Mucosa of rectum (tissue), 2 donors: ENCODE measurements at regions not wholly inside any gene's neighbourhood (a gene's known extent, or its start where the extent isn't known, plus 50 kb on each side); places are given as distances from the start of the nearest gene placed in this dataset.

ENCODE experiments used
- H3K27ac ChIP-seq, 2 donors: one replicate each; pipeline ENCODE4 v1.7.0; 2013; ENCODE audit warnings: inconsistent platforms in 2 of 2, low read depth in 2 of 2, low read length in 2 of 2
- H3K27me3 ChIP-seq, 2 donors: one replicate each; pipeline ENCODE4 v1.7.0; 2013; ENCODE audit warnings: low read length in 2 of 2; ENCODE audit not compliant: control insufficient read depth in 2 of 2, insufficient read depth in 2 of 2
- H3K36me3 ChIP-seq, 2 donors: one replicate each; pipeline ENCODE4 v1.7.0; 2013; ENCODE audit warnings: low read length in 2 of 2; ENCODE audit not compliant: control insufficient read depth in 2 of 2, insufficient read depth in 2 of 2
- H3K4me1 ChIP-seq, 2 donors: one replicate each; pipeline ENCODE4 v1.7.0; 2013; ENCODE audit warnings: low read length in 2 of 2, mild to moderate bottlenecking in 1 of 2; ENCODE audit not compliant: control insufficient read depth in 2 of 2, insufficient read depth in 2 of 2
- H3K4me3 ChIP-seq, 2 donors: one replicate each; pipeline ENCODE4 v1.7.0; 2013; ENCODE audit warnings: low read length in 2 of 2
- H3K9ac ChIP-seq, 2 donors: one replicate each; pipeline ENCODE4 v1.7.0; 2013; ENCODE audit warnings: low read length in 2 of 2, low read depth in 1 of 2, mild to moderate bottlenecking in 1 of 2
- H3K9me3 ChIP-seq, 2 donors: one replicate each; pipeline ENCODE4 v1.7.0; 2013; ENCODE audit warnings: low read length in 2 of 2; ENCODE audit not compliant: control insufficient read depth in 2 of 2
- donor health status: healthy.
- donor health status: Normal muscosa, but diverticular disease.

GRCh38 chr6:19037607-19038006 is 650.5 kb downstream of the RNF144B start:
- H3K9me3 ChIP-seq: no peaks in the 10 kb centered on the region
- no peaks in the 10 kb centered on the region for H3K27me3 ChIP-seq
- H3K36me3 ChIP-seq: no peaks in the 10 kb centered on the region
- no peak overlapping the region for H3K9ac ChIP-seq
- H3K4me3 ChIP-seq: no peak overlapping the region
- peaks cover 0 to 4% of the 10 kb centered on the region in 2 donors for H3K4me1 ChIP-seq
- no peak overlapping the region for H3K27ac ChIP-seq

DNA sequence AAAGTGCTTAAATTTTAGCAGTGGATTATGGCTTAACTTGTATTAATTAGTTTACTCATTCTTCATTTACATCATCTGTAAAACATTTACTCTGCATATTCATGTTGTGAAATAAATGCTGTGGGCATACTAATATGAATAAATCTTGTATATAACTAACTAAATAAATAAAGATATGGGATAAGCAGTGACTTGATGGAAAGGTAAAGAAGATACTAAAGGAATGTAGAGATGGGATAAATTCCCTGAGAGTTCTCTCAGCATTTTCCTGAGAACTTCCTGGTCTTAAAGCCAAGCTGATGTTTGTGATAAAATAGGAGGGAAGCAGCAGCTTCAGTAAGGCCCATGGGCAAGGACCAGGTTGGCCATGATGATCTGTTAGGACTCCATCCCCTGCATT is 652.1 kb downstream of the RNF144B start:
- Histone ChIP-seq H3K27me3 (no peaks in the 10 kb centered on the region), H3K36me3 (no peaks in the 10 kb centered on the region), H3K4me3 (no peak overlapping the region), H3K4me1 (peaks cover 0 to 4% of the 10 kb centered on the region in 2 donors), H3K9ac (no peak overlapping the region), H3K27ac (no peak overlapping the region), H3K9me3 (no peaks in the 10 kb centered on the region)

GRCh38 chr6:19041906-19042305 is 654.8 kb downstream of the RNF144B start:
- Histone ChIP-seq H3K9me3 (no peaks in the 10 kb centered on the region), H3K4me1 (no peaks in the 10 kb centered on the region), H3K4me3 (no peak overlapping the region), H3K27me3 (no peaks in the 10 kb centered on the region), H3K9ac (no peak overlapping the region), H3K36me3 (no peaks in the 10 kb centered on the region), H3K27ac (no peak overlapping the region)

DNA sequence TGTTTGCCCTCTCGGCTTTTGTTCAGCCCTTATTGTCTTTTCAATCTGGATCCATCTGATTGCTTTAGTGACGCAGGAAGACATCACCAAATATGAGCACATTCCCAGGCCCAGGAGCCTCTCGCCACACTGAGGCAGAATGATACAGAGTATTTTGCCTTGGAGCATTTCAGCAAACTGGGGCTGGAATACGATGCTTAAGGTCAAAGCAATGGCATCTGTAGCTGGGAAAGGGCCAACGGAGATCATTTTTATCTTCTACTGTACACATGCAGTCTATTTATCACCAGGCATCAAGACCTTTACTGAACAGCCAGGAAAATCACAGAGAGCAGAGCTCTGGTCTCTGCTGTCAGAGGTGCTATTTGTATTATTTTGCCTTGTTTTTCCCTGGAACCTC is 655.3 kb downstream of the RNF144B start:
- Histone ChIP-seq H3K4me1 (no peaks in the 10 kb centered on the region), H3K27me3 (no peaks in the 10 kb centered on the region), H3K27ac (no peak overlapping the region), H3K36me3 (no peaks in the 10 kb centered on the region), H3K9ac (no peak overlapping the region), H3K4me3 (no peak overlapping the region), H3K9me3 (no peaks in the 10 kb centered on the region)

GRCh38 chr6:19050765-19051164 is 663.6 kb downstream of the RNF144B start:
- H3K36me3 ChIP-seq: no peaks in the 10 kb centered on the region
- no peak overlapping the region for H3K4me3 ChIP-seq

DNA sequence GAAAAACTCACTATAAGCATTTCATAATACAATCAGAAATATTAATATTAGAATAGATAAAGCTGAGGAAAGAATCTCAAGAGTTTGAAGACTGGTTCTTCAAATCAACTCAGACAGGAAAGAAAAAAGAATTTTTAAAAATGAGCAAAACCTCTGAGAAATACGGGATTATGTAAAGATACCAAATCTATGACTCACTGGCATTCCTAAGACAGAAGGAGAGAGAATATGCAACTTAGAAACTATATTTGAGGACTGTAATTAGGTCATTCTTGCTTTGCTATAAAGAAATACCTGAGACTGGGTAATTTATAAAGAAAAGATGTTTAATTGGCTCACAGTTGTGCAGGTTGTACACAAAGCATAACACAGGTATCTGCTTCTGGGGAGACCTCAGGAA is 665.1 kb downstream of the RNF144B start:
- Histone ChIP-seq H3K4me3 (no peak overlapping the region), H3K9me3 (no peaks in the 10 kb centered on the region), H3K27me3 (no peaks in the 10 kb centered on the region), H3K36me3 (no peaks in the 10 kb centered on the region), H3K9ac (no peak overlapping the region), H3K4me1 (no peaks in the 10 kb centered on the region), H3K27ac (no peak overlapping the region)

More at GRCh38 chr6:19050765-19051164, 663.6 kb downstream of the RNF144B start:
- Histone ChIP-seq H3K4me1 (no peaks in the 10 kb centered on the region), H3K9ac (no peak overlapping the region), H3K27me3 (no peaks in the 10 kb centered on the region), H3K27ac (no peak overlapping the region), H3K9me3 (no peaks in the 10 kb centered on the region)

DNA sequence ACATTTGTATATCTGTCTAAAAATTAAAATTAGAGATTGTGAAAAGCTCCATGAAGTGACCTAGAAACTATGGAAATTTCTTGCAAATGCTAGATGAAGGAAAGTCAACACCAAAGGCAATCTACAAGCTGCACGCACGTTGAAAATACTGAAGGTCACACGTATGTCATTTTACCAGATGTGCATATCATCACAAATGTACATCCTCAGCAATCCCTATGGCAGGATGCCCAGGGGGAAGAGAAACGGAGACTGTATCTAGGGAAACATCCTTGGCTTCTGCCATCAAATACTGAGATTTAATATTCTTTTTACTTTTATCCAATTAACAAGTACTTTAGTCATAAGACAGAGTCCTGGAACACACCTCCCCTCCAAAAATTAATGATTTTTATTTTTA is 672.0 kb downstream of the RNF144B start:
- no peaks in the 10 kb centered on the region for H3K36me3 ChIP-seq
- no peaks in the 10 kb centered on the region for H3K9me3 ChIP-seq
- no peak overlapping the region for H3K4me3 ChIP-seq
- H3K27me3 ChIP-seq: no peaks in the 10 kb centered on the region
- no peaks in the 10 kb centered on the region for H3K4me1 ChIP-seq
- H3K27ac ChIP-seq: no peak overlapping the region
- H3K9ac ChIP-seq: no peak overlapping the region

DNA sequence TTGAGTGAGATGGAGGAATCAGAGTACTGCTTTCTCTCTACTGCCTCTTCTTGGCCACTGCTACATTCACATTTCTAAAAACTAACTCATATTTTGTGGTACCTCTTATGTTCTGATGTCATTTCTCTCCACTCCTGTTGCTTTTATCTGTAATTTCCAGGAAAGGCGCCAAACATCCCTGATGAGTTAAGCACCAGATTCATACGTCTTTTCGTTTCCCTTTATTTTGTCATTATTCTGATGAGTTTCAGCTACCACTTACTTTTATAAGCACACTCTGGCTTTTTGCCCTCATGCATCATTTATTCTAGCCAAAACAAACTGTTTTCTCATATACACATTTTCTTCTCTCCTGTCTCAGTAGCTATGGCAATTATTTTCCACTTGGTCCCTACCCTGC is 680.0 kb downstream of the RNF144B start:
- H3K27me3 ChIP-seq: no peaks in the 10 kb centered on the region
- H3K4me1 ChIP-seq: no peaks in the 10 kb centered on the region
- H3K9ac ChIP-seq: no peak overlapping the region
- H3K9me3 ChIP-seq: no peaks in the 10 kb centered on the region
- H3K4me3 ChIP-seq: no peak overlapping the region
- no peaks in the 10 kb centered on the region for H3K36me3 ChIP-seq
- H3K27ac ChIP-seq: no peak overlapping the region

- Histone ChIP-seq H3K27me3 (no peaks in the 10 kb centered on the region), H3K27ac (no peak overlapping the region), H3K4me1 (no peaks in the 10 kb centered on the region), H3K36me3 (no peaks in the 10 kb centered on the region), H3K9me3 (peaks cover 3 to 6% of the 10 kb centered on the region in 2 donors), H3K9ac (no peak overlapping the region), H3K4me3 (no peak overlapping the region)
Observed at GRCh38 chr6:19070520-19070919, 683.4 kb downstream of the RNF144B start.

- H3K36me3 ChIP-seq: no peaks in the 10 kb centered on the region
- no peak overlapping the region for H3K4me3 ChIP-seq
- no peak overlapping the region for H3K9ac ChIP-seq
- no peaks in the 10 kb centered on the region for H3K27me3 ChIP-seq
- H3K9me3 ChIP-seq: no peaks in the 10 kb centered on the region
- no peaks in the 10 kb centered on the region for H3K4me1 ChIP-seq
- H3K27ac ChIP-seq: no peak overlapping the region
Observed at GRCh38 chr6:19083801-19084200, 696.7 kb downstream of the RNF144B start.

DNA sequence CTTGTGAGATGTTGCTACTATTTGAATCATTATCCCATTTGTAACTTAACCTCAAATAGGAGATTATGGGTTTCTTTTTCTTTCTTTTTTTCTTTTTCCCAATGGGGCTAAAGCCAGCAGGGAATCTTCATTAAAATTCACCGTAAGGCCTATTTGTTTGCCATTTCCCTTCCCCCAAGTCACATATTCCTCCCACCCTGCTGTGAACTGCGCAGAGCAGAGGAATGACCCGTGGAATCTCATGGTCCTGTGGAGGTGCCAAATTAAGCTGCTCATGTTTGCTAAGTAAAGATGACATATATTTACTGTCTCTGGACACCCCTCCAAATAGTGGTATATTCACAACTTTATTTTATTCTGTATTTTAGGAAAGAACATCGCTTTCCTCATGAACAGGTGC is 699.3 kb downstream of the RNF144B start:
- no peaks in the 10 kb centered on the region for H3K27me3 ChIP-seq
- H3K9ac ChIP-seq: no peak overlapping the region
- no peaks in the 10 kb centered on the region for H3K9me3 ChIP-seq
- H3K27ac ChIP-seq: no peak overlapping the region
- H3K36me3 ChIP-seq: no peaks in the 10 kb centered on the region
- no peak overlapping the region for H3K4me3 ChIP-seq
- no peaks in the 10 kb centered on the region for H3K4me1 ChIP-seq
